ENCODE measurements at regions not wholly inside any gene's neighbourhood (a gene's known extent, or its start where the extent isn't known, plus 50 kb on each side); places are given as distances from the start of the nearest gene placed in this dataset.

DNA sequence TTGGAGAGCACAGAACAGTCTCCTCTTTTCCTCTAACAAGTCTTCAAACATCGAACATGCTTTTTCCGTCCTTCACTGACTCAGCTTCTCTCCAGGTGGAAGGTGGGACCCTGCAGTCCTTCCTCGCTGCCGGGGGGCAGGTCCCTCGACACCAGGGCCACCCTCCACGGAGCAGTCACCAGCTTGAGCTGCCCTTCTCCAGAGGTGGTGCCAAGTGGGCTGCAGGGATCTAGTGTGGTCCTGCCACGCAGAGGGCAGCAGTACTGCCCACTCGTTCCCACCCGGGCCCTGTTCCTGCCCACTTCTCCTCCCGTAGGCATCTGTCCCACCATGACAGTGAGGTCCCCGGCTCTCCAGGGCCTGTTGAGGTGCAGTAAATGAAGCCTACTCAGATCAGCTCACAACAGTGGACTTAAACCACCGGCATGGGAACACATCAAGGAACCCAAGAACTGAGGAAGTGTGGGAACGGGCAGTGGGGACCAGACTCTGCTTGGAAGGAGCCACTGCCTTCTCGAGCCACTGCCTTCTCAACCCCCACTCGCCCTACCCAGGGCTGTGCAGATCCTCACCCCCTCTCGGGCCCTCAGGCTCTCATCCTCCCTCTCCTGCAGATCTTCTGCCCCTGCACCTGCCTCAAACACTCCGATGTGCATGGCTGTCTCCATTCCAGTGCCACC, 153.9 kb downstream of the OAT start:
- no peak for DNase-seq (ENCODE audit: low read depth in 2 of 2)

DNA sequence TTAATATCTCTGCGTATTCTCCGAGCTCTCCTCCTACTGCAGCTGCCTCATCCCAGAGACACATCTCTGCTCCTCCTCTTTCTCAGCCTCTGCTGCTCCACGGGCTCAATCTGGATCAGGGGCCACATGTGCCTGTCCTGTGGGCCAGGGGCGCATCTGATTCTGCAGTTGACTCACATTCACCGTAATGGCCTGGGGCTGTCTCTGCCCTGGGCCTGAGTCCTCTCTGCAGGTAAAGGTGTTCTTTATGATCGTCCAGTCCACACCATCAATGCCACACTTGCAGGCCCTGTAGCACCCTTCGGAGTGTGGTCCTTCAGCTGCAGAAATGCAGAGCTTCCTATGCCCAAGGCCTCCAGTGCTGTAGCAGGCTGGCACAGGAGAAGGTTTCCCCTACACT, 154.5 kb downstream of the OAT start:
- no peak for DNase-seq (ENCODE audit: low read depth in 2 of 2)

DNA sequence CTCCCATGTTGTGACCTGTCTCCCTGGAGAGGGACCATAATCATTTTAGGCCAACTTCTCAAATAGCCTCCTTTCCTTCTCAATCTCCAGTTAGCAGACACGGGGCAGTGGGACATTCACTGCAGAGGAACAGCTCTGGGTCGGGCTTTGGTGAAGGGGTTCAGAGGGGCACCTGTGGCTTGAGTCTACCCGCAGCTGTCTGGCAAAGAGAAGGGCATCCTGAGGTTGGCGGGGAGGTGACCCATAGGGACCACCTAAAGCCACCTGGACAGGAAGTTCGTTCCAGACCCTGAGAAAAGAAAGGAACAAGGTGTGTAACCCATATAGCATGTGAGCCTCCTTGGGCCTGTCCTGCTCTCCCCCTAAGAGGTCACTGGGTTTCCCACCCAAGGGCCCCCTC, 155.0 kb downstream of the OAT start:
- DNase-seq (ENCODE audit: low read depth in 2 of 2), result no peak

DNA sequence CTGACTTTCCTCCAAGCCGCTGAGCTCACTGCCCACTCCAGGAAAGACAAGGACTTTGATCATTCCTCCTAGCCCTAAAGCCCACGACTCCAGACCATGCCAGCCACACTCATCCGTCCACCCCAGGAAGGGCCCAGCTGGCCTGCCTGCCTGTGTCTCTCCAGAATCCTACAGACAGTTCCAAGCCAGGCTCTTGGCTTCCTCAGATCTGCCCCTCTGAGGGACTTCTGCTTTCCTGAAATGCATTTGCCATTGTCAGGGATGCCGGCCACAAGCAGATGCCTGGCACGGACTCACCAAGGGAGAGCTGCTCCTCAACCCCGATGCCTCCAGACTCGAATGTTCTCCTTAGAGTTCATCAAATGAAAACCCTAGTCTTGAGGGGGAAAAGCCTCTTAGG, 155.8 kb downstream of the OAT start:
- no peak for DNase-seq (ENCODE audit: low read depth in 2 of 2)

DNA sequence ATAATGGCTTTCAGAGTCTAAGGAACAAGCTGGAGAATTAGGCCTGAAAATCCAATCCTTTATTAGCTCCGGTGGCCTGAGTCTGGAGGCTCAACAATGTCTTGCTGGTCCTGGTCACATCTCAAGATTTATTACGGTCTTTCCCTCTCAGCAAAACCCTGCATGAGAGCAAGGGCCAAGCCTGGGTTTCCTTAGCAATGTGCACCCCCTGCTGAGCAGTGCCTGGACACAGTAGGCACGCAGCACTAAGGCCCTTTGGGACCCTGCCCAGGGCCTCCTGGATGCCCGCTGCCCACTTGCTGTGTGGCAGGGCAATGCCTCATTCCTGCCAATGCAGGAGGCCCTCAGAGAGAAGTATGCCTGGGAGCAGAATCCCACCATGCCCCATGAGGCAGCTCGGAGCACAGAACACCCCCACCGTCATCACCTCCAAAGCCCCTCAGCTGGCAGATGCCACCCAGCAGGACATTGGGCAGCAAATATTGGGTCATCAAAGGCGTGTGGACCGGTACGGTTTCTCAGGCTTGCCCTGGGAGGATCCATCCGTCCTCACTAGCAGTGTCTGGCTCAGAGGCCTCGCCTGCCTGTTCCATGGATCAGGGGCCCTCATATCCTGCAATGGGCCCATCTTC, 156.4 kb downstream of the OAT start:
- no peak for DNase-seq (ENCODE audit: low read depth in 2 of 2)

DNA sequence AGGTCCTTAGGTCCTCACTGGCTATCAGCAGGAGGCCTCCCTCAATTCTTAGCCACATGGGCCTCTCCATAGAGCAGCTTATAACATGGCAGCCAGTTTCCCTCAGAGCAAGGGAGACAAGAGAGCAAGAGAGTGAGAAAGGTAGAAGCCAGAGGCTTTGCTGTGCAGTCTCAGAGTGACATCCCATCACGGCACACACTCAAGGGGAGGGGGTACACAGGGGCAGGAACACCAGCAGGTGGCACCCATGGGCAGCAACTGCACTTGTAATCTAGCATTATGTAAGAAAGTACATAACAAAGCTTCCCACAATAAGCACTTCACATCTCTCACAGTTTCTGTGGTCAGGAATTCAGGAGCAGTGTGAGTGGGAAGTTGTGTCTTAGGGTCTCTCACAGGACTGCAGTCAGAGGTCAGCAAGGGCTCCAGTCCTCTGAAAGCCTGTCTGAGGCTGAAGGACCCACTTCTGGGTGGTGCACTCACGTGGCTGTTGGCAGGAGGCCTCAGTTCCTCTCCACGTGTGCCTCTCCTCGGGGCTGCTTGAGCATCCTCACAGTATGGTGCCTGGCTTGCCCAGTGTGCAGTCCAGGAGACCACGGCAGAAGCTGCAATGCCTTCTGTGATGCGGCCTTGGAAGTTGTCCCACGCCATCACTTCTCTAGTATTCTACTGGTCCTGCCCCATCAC, 159.4 kb downstream of the OAT start:
- DNase-seq (ENCODE audit: low read depth in 2 of 2), result no peak

DNA sequence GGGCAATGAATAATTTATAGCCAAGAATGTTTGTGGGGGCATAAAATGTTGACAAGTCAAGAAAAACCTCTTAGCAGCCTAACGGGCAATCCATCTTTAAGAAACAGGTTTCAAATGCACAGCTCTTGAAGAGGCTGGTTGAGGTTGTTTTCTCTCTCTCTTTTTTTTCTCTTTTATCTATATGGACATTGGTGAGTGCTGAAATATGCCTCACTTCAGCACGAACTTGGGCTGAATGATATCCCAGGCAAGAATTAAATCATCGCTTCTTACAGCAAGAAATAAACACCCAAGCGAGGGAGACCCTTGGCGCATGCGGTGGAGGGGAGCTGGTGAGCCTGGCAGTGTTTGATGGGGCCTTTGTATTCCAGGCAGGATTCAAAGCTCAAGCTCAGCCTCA, 160.9 kb downstream of the OAT start:
- no peak for DNase-seq (ENCODE audit: low read depth in 2 of 2)

DNA sequence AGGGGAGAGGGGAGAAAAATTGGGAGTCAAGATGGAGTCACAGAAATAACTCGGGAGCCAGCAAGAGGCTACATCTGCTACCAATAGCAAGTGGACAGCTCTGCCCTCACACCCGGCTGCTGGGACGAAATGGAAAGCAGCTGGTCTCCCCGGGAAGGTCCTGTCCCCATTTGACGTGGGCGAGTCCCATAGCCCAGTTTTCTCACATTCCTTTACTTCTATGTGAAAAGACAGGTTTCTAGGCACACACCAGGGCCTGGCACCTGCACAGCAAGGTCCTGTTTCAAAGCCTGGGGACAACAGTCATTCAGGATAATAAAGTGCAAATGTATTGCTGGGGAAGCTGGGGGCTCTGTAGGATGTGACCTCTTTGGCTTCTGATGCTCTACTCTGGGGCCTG, 162.6 kb downstream of the OAT start:
- DNase-seq (ENCODE audit: low read depth in 2 of 2), result no peak

DNA sequence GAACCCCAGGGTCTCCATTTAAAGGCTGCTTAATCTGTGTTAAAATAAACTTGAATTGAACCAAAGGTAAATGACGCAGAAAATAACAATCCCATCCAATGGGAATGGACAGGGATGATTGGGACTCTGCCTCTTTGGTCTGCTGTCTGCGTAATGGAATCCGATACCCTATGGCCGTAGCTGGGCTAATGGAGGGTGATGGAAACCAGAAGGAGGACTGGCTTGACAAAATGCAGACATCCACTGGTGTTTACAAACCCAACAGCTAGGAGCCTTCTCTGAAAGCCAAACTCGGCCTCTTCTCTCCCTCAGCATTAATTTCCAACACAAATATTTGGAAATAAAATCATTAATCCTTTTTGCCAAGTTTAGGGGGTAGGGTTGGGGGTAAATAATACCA, 162.2 kb upstream of the CHST15 start:
- DNase-seq (ENCODE audit: low read depth in 2 of 2), result no peak

DNA sequence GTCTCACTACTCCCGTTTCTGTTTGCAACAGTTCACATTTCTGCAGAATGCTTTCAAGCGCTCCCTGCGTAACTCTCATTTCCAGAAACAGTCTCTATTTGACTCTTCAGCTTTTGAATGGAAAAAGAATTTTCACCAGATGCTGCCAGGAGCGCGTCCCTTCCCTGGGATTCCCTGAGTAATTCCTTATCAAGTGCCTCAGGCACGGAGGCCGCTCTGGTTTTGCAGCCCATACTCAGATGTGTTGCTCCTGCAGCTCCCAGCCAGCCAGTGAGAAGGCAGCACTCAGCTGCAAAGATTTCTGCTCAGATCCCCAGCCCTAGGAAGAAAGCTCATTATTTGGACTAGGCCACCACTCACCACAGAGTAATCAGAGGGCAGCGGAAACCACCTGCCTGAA, 161.1 kb upstream of the CHST15 start:
- DNase-seq (ENCODE audit: low read depth in 2 of 2), result no peak

DNA sequence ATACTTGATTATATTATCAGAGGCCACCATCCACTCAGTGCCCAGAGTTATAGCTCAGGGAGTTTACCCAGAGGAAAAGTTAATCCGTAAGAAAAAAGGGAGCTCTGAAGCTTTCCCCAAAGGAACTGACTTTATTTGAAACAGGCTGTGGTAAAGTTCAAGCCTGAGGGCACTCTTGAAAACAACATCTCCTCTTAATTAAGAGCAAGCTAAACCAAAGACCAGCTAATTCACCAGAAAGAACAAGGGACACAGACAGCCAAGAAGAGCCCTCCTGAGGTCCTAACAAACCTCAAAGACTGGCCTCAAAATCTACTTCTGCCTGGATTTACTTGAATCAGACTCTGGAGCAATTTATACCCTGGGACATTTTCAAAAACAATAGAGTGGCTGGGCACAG, 159.6 kb upstream of the CHST15 start:
- no peak for DNase-seq (ENCODE audit: low read depth in 2 of 2)

DNA sequence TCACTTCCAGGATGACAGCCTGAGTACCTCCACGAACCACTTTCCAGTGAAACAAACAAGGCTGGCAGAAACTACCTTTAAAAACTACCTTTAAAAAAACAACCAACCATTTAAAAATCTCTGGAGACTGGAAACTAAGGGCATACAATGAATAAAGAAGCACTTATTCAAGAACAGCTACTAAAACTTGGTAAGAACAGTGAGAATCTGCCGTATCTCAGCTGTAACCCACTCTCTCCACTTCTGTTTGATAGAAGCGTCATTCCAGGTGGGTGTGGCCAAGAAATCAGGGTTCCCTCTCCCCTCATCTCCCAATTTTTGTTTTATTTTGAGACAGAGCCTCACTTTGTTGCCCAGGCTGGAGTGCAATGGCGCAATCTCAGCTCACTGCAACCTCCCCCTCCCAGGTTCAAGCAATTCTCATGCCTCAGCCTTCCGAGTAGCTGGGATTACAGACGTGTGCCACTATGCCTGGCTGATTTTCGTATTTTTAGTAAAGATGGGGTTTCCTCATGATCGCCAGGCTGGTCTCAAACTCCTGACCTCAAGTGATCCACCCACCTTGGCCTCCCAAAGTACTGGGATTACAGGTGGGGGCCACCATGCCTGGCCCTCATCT, 158.8 kb upstream of the CHST15 start:
- DNase-seq (ENCODE audit: low read depth in 2 of 2), result no peak

DNA sequence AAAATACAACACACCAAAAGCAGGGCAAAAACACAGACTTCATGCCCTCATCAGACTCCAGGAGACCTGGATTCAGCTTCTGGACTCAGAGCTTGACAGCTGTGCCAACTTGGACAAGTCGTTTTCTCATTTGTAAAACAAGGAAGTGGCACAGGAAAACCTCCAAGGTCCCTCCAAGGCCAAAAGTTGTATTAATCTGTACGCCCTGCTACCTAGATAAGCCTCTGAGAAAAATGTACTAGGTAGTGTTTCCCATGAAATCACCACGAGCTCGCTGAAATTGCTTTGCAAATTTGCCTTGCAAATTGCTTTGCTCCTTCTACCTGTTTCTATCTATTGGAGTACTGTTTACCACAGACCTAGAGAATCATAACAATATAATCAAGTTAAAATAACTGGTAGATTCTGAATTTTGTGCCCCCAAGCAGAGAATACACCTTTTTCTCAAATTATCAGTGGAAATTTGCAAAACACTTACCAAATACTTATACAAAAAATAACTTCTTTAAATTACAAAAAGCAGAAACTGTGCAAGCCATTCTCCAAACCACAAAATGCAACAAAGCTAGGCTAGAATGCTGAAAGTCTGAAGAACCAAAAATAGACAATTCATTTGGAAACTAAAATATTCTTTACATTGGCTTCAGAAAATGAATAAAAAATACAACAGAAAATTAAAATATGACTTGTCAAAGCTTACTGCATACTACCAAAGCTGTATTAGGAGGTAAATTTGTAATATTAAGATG, 158.1 kb upstream of the CHST15 start:
- no peak for DNase-seq (ENCODE audit: low read depth in 2 of 2)

DNA sequence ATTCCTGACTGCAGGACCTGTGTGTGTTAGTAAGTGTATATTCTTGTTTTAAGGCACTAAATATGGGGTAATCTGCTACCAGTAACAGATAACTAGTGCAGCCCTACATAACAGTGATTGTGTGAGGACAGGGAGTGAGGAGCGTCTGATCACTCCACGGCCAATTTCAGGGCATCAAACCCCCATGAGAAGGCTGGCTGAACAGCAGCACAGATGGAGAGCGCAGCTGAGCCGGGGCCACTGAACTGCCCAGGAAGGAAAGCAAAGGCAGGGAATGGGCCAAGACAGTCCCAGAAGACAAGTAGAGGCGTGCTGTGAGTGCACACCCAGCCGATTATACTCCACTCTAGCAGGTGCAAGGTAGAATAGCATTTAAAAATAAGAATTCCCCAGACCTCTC, 157.1 kb upstream of the CHST15 start:
- DNase-seq (ENCODE audit: low read depth in 2 of 2), result no peak

DNA sequence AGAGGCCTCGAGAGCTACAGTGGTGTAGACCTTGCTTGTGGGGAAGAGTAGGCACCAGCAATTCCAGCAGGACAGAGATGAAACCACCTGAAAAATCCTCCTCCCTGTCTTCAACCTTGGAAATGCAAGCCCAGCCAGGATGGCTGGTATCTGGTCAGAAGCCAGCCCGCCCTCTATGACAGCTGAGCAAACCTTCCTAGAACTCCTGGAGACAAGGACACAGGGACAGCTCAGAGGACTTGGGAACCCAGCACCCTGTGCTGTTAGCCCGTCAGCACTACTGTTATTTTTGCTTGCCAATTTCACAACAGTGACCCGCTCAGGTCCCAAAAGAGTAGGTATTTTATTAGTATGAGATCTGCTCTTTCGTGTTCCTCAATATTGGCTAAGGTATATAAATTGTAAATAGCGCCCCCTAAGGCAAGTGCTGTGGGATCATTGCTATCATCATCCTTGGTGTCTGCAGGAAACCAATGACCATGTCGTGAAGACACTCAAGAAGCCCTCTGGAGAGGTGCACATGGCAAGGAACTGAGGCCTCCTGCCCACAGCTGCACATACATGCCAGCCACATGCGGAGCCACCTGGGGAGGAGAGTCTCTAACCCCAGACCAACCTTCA, 156.5 kb upstream of the CHST15 start:
- DNase-seq (ENCODE audit: low read depth in 2 of 2), result no peak

DNA sequence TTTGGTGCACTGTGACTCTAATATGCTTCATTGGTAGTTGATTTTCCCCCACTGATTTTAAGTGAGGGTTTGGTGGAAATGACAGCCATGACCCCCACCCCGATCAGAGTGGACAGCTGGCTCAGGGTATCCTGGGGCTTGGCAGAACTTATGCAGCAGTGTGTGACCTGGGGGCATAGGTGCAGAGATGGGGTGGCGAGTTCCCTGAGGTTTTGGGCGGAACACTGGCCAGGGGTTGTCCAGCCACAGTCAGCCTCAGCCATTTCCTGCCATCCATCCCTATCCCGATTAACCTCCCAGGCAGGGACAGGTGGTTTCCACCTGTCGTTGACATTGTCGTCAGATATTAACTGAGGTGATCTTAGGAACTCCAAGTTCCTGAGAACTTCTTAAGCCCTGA, 155.8 kb upstream of the CHST15 start:
- DNase-seq (ENCODE audit: low read depth in 2 of 2), result no peak

DNA sequence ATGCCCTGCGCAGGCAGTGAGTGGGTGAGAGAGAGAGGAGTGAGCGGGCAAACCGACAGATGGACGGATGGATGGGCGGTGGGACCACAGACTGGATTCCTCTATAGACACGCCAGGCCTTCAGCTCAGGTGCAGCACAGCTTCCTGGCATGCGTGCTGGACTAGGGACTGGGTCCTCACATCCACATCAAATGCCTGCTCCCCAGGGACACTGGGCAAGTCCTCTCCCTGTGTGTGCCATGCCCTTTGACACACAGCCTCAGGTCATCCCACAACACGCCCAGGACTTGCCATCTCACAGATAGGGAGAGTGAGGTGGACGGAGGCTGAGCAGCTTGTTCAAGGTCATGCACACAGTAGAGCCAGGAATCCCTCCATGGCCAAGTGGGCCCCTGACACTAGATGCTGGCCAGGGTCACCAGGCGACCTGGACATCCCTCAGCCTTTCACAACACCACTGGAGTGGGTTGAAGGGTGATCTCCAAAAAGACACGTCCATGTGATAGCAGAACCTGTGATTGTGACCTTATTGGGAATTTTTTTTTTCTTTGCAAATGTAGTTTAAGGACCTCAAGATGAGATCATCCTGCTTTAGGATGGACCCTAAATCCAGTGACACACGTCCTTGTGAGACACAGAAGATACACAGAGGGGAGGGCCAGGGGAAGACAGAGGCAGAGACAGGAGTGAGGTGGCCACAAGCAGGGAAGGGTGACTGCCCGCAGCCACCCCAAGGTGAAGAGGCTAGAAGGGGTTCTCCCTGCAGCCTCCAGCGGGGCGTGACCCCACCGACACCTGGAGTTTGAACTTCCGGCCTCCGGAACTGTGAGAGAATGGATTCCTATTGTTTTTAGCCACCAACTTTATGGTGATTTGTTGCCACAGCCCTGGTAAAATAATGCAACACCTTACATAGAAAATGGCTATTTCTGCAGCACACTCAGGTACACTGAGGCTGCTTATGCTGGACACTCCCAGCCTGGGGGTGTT, 155.0 kb upstream of the CHST15 start:
- no peak for DNase-seq (ENCODE audit: low read depth in 2 of 2)

DNA sequence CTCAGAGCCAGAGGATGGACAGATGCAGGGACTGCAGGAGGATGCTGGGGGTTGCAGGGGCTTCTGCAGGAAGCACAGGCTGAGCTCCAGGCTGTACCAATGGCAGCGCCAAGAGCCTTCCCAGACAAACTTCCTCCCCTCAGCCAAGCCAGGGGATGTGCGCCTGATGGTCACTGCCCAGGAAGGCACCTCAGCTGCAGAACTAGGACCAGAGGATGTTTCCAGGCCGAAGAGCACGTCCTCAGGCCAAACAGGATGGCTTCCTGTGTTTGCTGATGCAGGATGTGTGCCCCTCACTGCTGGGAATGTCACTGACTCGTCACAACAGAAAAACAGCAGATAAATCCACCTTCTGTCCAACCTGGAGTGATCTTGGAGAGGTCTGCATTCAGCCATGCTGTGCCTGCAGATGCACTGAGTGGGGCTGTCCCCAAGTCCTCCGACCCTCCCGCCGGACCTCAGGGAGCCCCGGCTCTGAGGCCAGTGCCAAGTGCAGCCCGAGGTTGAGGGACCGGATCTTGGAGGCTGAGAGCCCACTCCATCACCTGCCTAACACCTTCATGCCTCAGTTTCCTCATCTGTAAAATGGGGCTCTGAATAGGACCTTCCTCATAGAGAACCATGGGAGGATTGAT, 152.5 kb upstream of the CHST15 start:
- no peak for DNase-seq (ENCODE audit: low read depth in 2 of 2)

DNA sequence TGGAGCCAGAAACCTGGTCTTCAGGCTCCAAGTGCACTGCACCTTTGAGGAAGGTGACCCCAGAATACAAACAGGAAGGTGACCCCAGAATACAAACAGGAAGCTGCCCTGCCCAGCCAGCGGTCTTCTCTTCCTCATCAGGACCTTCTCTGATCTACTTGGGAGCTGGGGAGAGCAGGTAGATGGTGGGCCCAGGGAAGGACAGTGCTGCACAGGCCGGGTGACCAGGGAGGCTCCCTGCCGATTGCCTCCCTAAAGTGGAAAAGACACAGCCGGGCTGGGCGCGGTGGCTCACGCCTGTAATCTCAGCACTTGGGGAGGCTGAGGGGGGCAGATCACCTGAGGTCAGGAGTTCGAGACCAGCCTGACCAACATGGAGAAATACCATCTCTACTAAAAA, 151.8 kb upstream of the CHST15 start:
- DNase-seq (ENCODE audit: low read depth in 2 of 2), result no peak

DNA sequence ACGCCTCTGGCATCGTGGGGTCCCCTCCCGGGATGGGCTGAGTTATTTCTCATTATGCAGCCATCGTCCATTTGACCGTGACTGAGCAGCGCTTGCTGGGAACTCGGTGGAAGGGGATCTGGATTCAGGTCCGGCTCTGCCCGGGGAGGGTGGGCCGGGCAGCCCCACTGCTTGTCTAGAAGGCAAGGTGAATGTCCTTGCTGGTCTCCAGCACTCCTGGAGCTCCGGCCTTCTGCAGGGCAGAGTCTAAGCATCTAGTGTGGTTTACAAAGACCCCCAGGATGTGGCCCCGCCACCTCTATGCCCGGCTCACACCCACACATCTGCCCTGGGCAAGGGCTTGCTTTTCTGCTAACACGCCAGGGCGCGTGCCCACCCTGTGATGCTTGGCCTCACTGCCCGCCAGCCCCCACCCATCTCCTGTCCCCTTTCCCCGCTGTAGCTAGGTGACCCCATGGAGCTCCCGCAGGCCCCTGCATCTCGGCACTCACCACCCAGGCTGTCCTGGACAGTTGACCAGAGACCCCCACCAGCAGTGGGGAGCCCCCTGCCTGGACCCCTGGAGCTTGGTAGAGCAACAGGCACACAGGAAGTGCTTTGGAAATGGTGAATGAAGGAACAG, 151.0 kb upstream of the CHST15 start:
- no peak for DNase-seq (ENCODE audit: low read depth in 2 of 2)

Measured in stimulated activated CD4-positive, alpha-beta T cell treated with anti-CD3 and anti-CD28 coated beads, Interleukin-12 subunit alpha, Interleukin-12 subunit beta, amount 100 ng/mL, for 24 hours (primary cell).